GM19328 (cell line): ENCODE measurements at regions not wholly inside any gene's neighbourhood (a gene's known extent, or its start where the extent isn't known, plus 50 kb on each side); places are given as distances from the start of the nearest gene placed in this dataset.
A peak's percentile ranks its signal among the peaks of the same experiment; 100 is the strongest.

ENCODE experiments used
- ATAC-seq: cut with Tn5 transposase; IDR thresholded peaks from one replicate; pipeline ENCODE4 v1.9.1; 2021; ENCODE audit warnings: mild to moderate bottlenecking, moderate library complexity; ENCODE audit not compliant: unreplicated experiment

DNA sequence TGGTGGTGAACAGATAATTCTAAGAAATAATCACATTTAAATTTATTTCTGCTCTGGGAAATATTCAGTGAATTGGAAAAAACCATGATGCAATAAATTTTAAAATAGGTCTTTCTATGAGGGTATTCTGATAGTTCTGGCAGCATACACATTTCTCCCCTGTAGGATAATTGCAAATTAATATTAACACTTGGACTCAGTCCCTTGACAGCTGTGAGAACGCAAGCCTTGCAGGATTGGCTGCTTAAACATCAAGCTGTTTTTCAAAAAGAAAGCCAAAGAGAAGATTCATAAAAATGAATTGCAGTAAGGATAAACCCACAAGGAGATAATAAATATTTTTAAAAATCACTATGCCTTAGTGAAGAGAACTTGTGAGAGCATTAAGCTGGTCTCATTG is 180.0 kb downstream of the MTRR start:
- ATAC-seq, result no peak

- ATAC-seq, result no peak
Measured at GRCh38 chr5:8050616-8051175, 181.7 kb downstream of the MTRR start.

DNA sequence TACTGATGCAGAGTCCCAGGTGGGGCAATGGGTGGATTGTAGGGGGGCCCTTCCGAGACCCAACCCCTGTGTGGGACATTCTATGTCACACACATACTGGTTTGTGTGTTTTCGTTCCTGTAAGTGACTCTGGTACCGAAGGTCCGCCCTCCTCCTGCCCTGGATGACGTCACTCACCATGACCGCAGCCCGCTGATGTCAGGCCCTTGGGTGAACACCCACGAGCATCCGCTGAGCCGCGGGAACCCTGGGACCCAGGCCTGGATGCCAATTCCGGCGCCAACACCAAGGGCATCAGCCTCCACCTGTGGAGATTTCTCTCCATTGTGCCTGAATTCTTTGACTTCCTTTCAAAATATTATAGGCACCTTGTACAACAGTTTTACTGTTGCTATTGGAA is 184.3 kb downstream of the MTRR start:
- ATAC-seq, result no peak

- no peak for ATAC-seq
Measured at GRCh38 chr5:8057769-8058168, 188.8 kb downstream of the MTRR start.

DNA sequence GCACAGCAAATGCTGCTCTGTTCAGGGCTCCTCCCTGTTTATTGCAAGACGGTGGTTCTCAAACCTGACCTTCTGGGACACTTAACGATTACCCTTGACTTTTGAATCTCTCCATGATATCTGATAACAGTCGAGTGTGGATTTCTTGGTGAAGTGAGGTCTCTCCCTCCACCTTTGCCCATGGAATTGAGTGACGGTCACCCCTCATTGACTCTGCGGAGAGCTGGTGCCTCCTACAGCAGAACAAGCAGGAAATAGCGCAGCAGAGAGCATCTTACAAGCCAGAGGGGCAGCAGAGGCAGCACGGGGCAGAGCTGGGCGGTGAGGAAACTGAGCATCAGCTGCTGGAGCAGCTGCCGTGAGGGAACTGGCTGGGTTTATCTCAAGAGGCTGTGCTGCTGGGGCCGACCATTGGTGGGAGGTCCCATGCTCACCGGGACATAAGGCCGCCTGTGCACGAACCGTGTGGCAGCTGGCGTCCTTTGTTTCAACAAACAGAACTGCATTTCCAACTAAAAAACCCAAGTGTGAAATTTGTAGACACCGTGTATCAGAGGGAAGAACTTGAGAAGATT is 189.8 kb downstream of the MTRR start:
- ATAC-seq, result no peak

DNA sequence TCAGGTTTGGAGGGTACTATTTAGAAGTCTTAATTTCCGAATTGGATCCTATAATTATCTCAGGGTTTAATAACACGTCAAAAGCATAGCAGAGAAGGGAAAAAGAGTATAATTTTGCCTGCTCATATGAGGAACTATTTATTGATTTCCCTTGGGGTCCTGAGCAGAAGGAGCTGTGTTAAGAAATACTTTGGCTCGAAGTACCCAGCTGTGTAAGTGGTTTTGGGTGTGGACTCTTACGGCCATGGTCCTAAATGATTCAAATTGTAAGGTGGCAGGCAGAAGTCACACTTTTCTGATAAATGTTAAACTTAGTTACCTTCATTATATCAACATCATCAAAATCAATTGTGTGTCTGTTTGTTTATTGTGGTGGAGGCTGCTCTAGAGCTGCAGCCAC is 190.4 kb downstream of the MTRR start:
- ATAC-seq, result no peak

GRCh38 chr5:8060235-8060952 is 191.4 kb downstream of the MTRR start:
- no peak for ATAC-seq

- no peak for ATAC-seq
Measured at GRCh38 chr5:8060953-8061429, 192.0 kb downstream of the MTRR start.

DNA sequence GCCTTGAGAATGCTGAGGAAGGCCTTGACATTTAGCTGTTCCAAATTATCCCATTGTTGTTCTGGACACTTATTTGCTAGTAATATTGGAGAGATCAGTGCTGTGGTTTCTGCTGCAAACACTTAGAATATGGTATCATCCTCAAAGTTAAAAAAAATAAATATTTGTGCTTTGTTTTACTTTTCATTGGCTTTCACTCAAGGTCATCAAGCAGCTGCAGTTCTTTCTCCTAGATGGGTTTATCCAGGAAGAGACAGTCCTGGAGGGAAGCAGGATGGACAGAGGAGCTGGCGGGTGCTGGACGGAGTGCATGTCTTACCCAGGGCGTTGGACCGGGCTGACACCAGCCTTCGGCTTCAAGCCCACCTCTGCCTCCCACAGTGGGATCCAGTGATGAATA is 193.6 kb downstream of the MTRR start:
- ATAC-seq, result no peak

DNA sequence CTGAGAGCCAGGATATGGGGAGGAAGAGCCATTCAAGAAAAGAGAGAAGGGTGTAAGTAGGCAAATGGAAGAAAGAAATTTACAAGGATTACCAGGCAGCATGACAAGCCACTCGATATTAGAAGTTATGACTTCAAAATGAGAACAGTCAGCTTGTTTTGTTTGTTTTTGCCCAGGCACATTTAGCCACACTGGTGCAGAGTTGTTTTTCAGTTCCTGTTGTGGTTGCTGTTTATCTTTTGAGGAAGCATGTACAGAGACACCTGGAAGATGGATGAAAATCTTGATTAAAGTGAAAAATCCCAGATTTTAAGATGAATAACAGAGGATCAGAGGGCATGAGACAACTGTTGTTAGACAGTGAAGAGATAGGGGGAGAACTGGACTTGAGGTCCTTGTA is 199.1 kb downstream of the MTRR start:
- ATAC-seq, result peak; percentile 63

- no peak for ATAC-seq
Measured at GRCh38 chr5:8070138-8070537, 201.2 kb downstream of the MTRR start.

- no peak for ATAC-seq
Measured at GRCh38 chr5:8079056-8079455, 210.1 kb downstream of the MTRR start.

- peak; percentile 51 for ATAC-seq
Measured at GRCh38 chr5:8081179-8081578, 212.2 kb downstream of the MTRR start.

GRCh38 chr5:8093669-8094068 is 224.7 kb downstream of the MTRR start:
- no peak for ATAC-seq

DNA sequence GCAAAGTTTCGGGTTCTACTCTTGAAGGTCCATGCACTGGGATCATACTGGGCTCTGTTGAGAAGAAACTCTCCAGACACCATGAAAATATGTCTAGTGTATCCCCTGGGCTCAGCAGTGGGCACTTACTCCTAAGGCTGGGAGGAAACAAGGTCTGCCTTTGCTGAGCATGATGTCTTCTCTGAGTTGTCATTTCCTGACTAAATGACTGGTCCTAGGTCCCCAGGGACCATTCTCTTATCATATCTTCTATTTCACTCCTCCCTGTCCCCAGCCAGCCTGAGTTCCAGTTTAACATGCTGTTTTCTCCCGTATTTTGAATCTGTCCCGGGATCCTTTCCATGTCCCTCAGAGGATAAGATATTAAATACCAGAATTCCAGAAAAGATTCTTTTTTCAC is 225.4 kb downstream of the MTRR start:
- ATAC-seq, result no peak

- ATAC-seq, result no peak
Measured at GRCh38 chr5:8097146-8097545, 228.2 kb downstream of the MTRR start.

- ATAC-seq, result no peak
Measured at GRCh38 chr5:8098081-8098480, 229.1 kb downstream of the MTRR start.

- no peak for ATAC-seq
Measured at GRCh38 chr5:8102714-8103113, 233.8 kb downstream of the MTRR start.

DNA sequence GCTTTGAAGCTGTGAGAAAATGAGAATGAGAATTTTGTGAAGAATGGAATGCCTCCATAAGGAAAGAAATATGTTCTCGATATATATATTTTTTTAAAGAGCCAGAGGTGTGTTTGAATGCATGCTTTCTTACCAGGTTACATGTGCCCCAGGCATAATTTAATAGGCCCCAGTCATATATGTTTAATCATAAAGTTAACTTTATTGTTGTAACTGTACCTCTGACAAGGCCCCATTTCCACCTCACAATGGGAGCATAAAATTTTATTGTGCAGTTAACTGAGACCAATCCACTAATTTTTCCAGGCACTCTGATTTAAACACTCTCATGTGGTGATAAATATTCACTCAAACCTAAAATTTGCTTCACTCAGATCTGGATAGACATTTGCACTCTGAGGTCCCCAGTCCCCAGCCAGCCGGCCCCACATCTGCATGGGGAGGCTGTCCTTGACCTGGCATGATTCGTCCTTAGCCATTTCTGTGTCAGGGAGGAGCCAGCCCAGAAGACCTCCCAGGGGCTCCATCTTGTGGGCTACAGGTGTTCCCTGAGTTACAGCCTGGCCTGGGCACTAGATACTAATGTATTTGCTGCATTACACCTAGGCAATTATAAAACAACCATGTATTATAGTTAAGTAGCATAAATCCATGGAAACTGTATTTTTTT is 245.8 kb downstream of the MTRR start:
- ATAC-seq, result no peak

GRCh38 chr5:8123559-8123958 is 254.6 kb downstream of the MTRR start:
- no peak for ATAC-seq

DNA sequence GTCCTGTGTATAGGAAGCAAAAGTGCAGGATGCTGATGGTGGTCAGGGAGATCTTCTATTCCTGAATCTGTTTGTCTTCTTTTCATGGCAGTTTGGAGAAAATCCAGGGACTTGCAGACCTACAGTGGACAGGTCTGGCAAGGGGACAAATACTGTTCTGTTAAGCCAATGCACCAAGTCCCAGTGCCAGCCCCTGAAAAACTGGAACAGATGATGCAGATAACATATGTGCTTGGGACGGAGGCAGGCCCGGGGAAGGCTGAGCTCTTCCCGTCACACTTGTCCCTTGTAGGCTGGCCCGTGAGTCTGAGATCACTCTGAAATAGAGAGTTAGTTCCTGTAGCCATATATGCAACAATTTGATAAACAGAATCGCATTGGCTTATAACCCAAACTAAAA is 265.7 kb downstream of the MTRR start:
- ATAC-seq, result no peak

DNA sequence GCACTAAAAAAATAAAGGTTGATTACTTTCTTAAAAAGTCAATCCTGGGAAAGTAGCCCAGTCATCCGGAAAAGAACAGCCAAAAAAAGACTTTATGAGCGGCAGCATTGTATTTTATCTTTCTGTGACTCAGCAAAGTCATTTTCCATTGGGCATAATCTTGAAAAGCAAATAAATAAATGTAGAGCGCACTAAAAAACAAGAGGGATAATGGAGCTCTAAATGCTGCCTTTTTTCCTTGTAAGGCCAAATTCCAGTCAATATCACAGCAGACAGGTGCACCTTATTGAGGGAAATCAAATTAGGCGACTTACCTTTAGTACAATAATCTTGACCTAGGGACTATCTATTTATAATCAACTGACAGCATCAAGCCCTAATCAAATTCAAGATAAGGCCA is 266.8 kb downstream of the MTRR start:
- no peak for ATAC-seq
